Activated CD4-positive, alpha-beta T cell treated with anti-CD3 and anti-CD28 coated beads for 24 hours (primary cell): ENCODE measurements at regions not wholly inside any gene's neighbourhood (a gene's known extent, or its start where the extent isn't known, plus 50 kb on each side); places are given as distances from the start of the nearest gene placed in this dataset.
"Not testable (repeated sequence)": the region's sequence is repeated elsewhere in the genome, so short reads cannot be mapped to it uniquely, and the experiment has no call there.

Experiments used
- DNase-seq, 2 donors: peaks; one replicate each; pipeline ENCODE4 v3.0.0-alpha.2; 2020; ENCODE audit warnings: low read depth in 2 of 2

DNA sequence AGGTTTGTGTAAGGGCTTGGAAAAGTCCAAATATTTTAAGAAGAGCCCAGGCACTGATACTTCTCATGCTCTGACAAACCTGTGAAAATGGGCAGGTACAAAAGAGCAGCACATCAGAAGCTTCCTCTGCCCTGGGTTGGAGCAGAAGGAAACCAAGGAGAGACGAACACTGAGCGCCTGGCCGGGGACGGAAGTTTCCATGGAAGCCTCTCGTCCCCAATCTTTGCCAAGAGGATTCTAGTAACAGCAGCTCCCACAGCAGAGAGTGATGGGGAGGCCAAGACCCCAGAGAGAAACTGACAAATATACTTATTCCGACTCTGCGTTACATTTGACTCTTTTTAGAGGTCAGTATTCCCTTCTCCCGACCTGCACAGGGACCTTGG is 268.5 kb downstream of the C16orf95 start:
- no peak for DNase-seq

DNA sequence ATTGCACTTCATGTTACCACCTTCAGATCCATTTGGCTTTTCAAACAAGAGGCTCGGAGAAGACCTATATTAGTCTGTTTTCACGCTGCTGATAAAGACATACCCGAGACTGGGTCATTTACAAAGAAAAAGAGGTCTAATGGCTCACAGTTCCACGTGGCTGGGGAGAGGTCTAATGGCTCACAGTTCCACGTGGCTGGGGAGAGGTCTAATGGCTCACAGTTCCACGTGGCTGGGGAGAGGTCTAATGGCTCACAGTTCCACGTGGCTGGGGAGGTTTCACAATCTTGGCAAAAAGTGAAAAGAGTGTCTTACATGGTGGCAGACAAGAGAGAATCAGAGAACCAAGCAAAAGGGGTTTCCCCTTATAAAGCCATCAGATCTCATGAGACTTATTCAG is 268.0 kb downstream of the C16orf95 start:
- not testable (repeated sequence) for DNase-seq

DNA sequence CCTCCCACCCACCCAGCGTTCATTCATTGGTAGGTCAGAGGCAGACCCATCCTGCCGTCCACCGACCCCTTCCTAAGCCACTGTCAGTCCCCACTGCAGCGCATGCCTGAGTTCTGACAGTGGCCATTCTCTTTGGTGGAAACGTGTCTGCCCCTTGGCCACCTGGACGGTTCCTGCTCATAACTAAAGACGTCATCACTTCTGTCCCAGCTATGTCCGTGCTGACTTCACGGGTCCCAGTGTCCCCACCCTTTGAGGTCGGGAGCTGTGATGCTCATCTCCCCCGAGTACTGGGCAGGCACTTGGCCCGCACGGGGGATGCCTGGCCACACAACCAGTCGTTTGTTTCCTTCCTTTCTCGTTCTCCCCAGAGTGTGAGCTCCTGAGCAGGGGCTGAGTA is 267.1 kb downstream of the C16orf95 start:
- DNase-seq: no peak

DNA sequence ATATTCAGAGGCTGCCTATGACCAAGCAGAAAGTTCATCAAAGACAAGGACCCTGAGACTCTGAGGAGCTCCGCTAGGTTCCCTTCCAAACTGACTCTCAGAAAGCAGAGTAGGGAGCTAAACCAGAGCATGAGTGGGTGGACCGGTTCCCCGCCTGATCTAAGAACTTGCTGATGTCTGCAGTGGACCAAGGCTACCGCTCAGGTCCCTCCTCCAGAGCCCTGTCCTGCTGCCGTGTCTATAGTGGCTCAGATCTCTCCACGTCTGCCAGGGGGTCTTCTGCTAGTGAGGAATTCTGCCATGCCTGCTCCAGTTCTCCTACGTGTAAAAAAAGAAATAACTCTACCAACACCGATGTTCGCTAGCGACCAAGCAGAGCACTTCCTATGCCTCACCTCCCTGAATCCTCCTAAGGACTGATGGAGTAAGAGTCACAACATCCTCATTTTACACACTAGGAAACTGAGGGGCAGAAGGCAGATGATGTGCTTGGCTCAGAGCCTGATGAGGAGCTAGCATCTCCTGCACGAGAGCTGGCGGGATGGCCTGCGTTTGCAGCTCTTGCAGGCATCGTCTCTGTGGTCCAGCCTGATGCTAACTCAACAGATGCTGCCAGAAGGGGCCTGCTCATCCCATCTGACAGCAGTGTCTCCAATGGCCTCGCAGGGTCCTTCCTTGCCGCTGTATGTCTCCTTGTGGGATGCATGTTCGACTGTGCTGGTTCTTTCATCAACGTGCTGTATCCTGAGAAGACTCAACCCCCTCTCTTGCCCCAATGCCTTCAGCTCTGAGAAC is 265.5 kb downstream of the C16orf95 start:
- DNase-seq: no peak

DNA sequence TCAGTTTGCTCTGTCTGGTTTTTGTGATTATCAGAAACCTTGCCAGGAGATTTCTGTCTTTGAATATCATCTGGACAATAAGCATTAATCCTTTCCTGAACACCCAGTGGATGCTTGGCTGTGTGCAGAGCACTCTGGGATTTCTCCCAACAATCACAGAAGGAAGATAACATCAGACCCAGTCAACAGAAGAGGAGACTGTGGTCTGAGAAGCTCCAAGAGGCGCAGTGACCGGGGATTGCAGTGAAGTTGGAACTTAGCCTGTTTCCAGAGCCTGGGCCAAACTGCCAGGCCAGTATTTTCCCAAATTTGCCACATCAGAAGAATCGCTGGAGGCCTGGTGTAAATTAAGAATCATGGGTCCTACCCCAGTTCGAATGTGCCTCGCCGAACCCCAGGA is 264.7 kb downstream of the C16orf95 start:
- DNase-seq: no peak

DNA sequence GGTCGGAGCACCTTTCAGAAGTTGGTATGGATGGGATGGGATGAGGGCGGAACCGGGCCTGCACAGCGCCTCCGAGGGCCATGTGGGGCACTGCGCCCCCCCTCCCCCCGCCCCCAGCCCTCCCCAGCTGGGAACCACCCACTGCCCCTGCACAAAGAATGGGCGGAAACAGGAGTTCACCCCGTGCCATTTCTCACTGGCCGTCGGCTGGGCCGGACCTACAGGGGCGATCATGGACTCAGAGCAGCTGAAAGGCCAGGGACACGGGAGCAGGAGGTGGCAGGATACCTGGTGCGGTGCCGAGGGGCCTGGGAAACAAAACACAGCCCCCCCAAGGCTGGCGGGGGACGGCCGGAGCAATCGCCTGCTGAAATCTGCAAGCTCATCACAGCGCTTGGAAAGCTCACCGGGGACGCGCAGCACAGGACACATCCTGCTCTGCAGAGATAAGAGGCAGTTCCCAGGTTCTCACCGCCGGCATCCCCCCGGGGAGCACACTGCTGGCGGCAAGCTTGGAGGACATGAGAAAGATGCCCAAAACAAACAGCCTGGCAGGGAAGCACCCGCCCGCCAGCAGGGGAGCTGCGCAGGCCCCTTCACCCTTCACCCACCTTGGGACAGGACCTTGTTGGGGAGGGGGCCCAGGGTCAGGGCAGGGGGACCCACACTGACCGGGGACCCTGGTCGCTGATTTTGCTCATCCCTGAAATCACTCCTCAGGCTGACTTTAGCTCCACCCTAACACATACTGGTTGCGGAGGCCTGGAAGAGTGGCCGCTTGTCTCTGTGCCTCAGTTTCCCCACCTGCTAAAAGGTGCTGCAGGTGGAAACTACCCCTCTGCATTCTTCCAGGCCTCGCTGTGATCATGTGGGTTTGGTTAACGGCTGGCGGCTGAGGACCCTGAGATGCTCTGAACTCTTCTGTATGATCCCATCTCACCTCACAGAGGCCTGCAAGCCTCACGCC is 263.9 kb downstream of the C16orf95 start:
- DNase-seq: no peak

DNA sequence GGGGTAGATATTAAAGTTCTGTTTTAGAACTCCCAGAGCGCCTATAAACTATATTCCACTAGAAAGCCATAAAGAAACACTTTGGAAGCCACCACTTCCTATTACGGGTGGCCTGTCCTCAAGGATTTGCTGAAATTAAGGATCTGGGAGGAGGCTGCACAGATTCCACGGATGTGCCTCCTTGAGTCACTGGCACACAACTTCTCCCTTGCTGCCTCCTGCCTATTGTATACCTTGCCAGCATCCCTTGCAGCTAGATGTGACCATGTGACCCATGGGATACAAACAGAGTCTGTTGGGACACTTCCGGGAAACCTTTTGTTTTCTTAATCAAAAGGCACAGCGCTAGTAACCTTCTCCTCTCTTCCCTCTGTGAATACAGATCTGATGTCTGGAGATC is 263.0 kb downstream of the C16orf95 start:
- DNase-seq: no peak

DNA sequence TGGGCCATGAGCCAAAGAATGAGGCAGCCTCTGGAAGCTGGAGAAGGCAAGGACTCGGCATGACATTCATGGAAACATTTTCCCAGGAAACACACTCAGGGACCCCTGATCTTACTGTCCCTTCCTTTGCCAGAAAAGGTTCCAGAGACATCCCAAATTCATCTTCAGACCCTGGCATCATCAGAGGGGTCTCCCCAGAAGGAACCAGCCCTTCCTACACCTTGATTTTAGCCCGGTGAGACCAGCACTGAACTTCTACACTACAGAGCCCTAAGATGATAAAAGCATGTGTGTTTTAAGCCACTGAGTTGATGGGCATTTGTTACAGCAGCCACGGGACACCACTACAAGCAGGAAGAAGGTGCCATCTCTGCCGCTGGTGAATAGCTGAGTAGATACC is 262.3 kb downstream of the C16orf95 start:
- DNase-seq: no peak

DNA sequence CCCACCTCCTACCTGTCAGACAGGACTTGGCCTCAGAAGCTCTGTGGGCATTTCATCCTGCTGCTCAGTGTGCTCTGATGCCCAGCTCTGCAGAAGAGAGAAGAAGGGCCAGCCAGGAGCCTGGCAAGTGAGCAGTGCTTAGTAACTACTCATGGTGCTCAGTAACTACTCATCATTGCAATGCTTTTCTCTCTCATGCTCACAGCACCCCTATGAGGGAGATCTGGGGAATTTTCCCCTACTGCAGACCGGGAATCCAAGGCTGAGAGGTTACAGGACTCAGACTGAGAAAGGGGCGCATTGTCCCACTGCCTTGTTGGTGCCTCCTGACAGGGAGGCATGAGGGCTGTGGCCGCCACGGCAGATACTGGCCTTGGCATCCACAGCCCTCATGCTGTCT is 261.1 kb downstream of the C16orf95 start:
- no peak for DNase-seq

DNA sequence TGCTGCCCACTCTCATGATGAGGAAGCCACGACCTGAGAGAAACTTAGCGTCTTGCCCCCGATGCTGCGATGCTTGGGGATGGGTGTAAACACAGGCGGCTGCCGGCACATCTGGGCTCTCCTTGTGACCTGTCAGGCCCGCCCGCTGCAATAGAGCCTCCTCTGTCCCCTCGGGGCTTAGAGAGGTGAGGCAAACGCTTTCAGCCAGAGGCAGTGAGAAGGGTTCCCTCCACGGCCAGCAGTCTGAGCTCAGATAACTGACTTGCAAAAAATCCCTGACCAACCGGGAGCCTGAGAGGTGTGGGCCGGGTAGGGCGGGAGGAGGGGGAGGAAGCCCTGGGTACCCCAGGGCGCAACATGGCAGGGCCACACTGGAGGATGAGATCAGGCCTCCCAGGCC is 260.6 kb downstream of the C16orf95 start:
- no peak for DNase-seq

DNA sequence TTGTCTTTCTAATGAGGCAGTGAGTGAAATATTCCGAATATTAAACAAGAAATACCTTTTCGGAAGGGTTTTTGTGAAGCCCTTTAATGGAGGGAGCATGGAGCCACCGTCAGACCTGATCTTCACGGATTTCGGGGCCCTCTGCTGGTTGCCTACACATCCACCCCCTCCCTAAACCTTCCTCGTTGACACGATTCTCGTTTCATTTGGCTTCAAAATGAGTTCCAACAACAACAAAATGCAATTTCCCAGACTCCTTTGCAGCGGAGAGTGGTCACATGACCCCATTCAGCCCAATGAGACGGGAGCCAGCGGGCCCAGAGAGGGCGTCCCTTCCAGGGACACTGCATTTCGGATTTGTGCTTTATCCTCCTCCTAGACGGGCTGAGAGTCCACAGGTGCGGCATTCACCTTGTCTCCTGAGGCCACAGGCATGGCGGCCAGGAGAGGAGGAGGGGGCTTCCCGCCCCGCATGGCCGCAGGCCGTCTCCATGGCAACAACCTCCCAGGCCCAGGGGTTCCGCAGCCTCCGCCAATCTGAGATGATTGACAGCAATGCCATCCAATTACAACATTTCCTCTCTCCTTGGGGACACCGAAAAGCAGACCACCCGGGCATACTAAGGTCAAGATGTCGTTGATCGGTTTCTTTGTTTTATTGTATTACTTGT is 259.8 kb downstream of the C16orf95 start:
- no peak for DNase-seq

DNA sequence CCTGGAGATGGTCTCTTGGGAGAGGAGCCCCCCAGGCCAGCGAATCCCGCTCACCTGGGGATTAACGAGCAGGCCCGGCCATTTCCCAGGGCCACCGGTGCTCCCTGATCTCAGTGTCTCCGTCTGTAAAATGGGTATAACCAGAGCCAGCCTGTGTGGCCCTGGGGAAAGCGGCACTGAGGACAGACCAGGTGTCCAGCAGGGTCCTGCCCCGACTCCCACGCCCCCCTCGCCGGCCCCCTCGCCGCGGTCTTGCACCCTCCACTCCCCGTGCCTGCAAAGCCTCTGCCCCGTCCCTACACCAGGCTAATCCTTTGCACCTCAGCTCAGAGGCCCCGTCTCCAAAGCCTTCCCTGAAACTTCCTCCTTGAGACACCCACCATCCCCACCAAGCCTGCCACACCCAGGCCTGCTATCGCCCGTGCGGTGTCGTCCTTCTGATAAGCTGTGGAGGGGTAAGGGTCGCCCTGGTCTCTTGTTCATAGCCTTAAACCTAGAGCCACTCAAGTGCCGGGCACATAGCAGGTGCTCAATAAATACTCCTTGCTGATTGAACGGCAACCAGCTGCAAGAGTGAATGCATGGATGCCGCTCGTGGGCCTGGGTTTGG is 259.1 kb downstream of the C16orf95 start:
- no peak for DNase-seq

DNA sequence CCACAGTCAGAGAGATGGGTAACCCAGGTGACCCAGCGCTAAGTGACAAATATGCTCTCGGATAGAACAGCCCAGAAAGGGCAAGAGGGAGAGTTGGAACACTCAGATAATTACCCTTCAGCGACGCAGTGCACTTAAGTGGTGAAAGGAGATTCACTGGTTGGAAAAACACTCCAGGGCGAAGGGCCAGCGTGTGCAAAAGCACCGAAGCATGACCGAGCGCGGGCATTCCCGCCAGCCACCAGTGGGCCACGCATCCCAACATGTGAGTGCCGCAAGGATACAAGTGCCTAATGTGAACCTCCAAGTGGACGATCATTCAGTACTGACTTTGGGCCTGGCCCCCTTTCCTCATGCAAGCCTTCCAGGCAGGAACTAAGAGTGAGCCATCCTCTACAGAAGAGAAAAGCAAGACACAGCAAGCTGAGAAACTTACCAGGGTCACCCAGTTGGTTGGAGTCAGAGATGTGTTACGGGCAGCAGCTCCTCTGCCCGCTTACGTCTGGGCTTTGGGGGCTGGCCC is 258.4 kb downstream of the C16orf95 start:
- no peak for DNase-seq

DNA sequence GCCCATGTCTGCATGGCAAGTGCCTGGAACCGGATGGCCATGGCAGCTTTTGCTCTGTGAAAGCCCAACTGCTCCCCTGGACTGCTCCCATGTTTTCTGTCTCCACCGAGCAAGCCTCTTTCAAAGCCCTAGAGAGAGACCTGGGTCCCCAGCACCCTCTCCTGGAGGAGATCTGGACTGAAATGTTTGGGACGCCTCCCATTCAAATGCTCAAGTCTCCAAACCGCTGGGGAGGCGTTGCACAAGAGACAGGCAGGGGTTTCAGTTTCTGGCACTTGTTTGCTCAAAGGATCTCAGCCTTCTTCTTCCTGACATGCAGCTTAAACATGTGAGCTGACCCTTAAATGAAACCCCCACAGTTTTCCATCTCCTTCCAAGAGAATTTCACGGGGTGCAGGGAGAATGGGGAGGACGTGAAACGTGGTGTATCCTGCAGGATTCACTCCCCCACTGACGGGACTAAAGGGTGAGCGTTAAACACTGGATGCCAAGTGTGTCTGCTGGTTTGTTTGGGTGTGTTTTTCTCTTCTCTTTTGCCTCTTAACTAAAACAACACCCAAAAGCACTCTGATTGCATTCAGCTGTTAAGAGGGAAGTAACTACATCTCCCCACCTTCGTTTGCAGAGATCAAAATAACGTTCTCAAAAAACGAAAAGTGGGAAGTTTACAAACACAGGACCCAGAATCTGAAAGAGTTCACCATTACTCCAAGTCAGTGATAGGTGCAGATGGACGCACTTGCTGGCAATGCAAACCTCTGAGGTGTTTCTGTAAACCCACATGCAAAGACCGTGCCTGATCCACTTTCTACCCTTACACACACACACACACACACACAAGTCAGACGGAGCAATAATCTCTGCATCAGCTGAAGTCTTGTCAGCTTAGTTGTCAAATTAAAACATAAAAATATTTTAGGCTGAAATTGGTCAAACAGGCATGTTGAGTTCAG is 256.9 kb downstream of the C16orf95 start:
- DNase-seq: no peak

DNA sequence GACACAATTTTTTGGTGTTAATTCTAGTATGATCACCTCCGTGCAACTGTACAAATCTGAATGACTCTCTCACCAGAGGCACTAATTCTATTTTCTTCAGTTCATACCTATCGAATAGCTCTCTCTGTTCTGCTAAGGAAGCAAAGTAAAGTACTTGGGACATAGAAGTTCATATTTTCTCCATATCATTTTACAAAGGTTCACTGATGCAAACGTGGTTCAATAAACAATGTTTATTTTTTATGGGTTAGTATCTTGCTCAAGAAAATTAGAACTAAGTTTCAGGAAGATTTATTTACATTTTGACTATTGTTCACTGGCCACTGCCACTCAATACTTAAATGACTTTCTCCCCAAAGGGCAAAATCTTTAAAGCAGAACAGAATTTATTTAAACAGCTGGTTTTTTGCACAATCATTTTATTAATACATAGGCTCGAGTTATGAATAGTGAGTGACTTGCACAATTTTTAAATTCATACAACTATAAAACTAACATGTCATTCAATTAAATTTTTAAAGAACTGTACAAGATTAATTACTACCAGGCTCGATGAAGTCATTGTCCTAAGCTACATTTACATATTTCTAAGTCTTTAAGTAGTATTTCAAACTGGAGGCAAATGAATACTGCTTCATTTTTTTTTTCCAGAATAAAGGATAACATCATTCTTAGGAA is 255.8 kb downstream of the C16orf95 start:
- no peak for DNase-seq

DNA sequence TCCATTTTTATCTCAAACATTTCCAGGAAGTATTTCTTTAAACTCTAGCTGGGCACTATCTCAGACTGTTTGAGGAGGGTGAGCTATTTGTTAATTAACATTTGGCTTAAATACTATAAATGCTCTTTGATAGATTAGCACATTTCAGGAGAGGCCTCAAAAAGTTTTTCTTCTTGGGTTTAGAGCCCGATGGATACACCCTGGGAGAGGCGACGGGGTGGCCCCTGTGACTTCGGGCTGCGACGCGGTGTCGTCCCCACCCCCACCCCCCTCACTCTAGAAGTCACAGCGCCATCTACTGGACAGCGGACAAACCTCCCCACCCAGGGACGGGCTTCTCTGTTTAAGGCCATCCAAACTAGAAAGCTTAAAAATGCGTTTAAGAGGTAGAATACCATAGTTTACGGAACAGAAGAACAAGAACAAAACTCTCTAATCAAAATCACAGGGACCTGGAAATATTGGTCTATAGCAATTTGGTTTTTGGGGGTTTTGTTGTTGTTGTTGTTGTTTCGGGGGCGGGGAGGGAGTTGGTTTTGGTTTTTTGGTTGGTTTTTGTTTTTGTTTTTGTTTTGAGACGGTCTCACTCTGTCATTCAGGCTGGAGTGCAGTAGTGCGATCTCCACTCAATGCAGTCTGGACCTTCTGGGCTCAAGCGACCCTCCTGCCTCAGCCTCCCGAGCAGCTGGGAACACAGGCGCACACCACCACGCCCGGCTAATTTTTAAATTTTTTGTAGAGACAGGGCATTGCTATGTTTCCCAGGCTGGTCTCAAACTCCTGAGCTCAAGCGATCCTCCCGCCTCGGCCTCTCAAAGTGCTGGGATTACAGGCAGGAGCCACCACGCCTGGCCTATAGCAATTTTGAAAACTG is 254.4 kb downstream of the C16orf95 start:
- peak; percentile 45 to 57 for DNase-seq

DNA sequence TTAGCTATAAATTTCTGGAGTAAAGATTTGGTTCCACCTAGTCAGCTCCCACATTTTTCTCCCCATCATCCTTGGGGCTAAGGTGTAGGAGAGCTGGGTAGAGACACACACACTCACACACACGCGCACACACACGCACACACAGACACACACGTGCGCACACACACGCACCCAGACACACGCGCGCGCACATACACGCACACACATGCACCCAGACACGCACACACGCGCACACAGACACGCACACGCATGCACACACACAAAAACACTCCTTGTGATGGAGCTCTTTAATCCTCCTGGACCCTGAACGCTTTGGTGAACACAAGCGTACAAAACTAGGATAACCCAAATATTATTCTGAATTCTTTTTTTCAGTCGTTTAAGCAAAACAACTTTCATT is 253.6 kb downstream of the C16orf95 start:
- DNase-seq: no peak

DNA sequence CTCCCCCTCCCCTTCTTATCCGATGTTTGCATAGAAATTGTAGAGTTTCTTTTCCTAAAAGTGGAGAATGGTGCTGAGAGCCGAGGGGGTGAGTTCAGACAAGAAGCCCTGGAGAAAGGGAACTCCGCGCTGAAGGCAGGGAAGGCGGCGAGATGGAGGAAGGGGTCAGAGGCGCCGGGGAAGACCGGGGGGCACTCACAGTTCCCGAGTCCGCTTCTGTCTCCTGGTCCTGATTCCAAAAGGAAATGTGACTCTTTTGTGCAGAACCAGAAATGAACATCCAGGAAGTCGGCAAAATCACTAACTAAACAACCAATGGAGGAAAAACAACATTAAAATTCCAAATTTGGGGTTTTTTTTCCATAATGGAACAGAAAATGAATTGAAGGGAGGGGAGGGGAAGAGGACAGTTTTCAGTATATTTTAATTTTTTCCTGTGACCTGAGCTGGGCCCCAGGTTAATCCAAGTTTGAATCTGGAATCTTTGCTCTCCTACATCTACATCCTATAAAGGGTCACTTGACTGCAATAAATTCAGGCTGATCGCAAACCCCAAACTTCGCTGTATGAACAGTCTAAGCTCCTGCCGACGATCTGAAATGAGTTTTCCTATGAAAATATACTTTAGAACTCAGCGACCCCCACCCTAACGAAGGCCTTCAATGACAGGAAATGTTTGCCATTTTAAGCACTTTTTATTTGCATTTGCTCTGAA is 252.3 kb downstream of the C16orf95 start:
- DNase-seq: no peak
